GM23338 (cell line): ENCODE measurements at regions not wholly inside any gene's neighbourhood (a gene's known extent, or its start where the extent isn't known, plus 50 kb on each side); places are given as distances from the start of the nearest gene placed in this dataset.

ENCODE experiments used
- CREB1 ChIP-seq: fragments of 250-450 bp; sonication (Bioruptor Pico); IDR thresholded peaks from 2 replicates; pipeline ENCODE4 v1.5.0; 2020; ENCODE audit warnings: low read depth, mild to moderate bottlenecking, moderate library complexity
- EZH2 ChIP-seq: fragments of 200-600 bp; sonication (generic); IDR thresholded peaks from one replicate; pipeline ENCODE4 v1.8.0; 2017; ENCODE audit warnings: antibody characterized with exemption, mild to moderate bottlenecking, low read depth; ENCODE audit not compliant: unreplicated experiment
- EZH2phosphoT487 ChIP-seq: fragments of 200-600 bp; sonication (generic); IDR thresholded peaks from one replicate; pipeline ENCODE4 v1.8.1; 2018; ENCODE audit warnings: antibody characterized with exemption; ENCODE audit not compliant: unreplicated experiment
- JUNB ChIP-seq: IDR thresholded peaks from one replicate; pipeline ENCODE4 v1.6.1; 2016; ENCODE audit warnings: antibody characterized with exemption; ENCODE audit not compliant: unreplicated experiment
- POLR2AphosphoS5 ChIP-seq: IDR thresholded peaks from 2 replicates; pipeline ENCODE4 v1.6.1; 2016; ENCODE audit warnings: antibody characterized with exemption, low read depth
- STAT1 ChIP-seq: IDR thresholded peaks from one replicate; pipeline ENCODE4 v1.6.1; 2016; ENCODE audit warnings: antibody characterized with exemption; ENCODE audit not compliant: unreplicated experiment
- ZNF331 ChIP-seq: fragments of 250-450 bp; sonication (Bioruptor Pico); IDR thresholded peaks from 2 replicates; pipeline ENCODE4 v1.5.0; 2020; ENCODE audit warnings: low read depth, mild to moderate bottlenecking, moderate library complexity
- TF ChIP-seq, protein P1 (sequence below), 2 experiments: fragments of 200-600 bp in 1 of 2; sonication (generic) in 1 of 2; conservative IDR thresholded peaks; 2 replicates each; pipeline versions ENCODE4 v1.5.1 to v1.6.1; 2016 to 2017; ENCODE audit warnings: antibody characterized with exemption in 2 of 2, low read depth in 2 of 2, mild to moderate bottlenecking in 2 of 2, moderate library complexity in 1 of 2
- TF ChIP-seq, protein P2 (sequence below): IDR thresholded peaks from one replicate; pipeline ENCODE4 v1.6.1; 2018; ENCODE audit warnings: antibody characterized with exemption; ENCODE audit not compliant: unreplicated experiment
- TF ChIP-seq, protein P3 (sequence below): IDR thresholded peaks from 2 replicates; pipeline ENCODE4 v1.6.1; 2016; ENCODE audit warnings: antibody characterized with exemption

DNA sequence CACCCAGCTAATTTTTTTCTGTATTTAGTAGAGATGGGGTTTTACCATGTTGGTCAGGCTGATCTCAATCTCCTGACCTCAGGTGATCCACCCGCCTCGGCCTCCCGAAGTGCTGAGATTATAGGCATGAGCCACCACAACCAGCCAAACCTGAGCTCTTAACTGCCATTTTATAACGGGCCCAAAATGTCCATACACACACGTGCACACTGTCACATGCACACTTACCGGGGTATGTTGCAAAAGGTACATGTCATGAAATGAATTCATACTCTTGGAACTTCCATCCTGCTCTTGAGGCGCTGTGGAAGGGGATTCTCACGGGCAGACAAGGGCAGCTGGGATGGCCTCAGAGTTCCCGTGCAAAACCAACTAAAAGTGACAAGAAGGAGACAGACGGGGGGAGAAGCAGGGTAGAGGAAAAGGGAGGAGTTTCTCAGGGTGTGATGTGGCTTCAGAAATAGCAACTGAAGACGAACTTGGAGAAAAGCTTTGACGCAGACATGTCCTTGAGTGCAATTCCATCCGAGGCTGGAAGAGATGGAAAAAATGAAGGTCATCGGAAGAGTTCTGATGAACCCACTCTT lies 110.9 kb downstream of the BDH1 start:
- TF ChIP-seq, protein P1, sequence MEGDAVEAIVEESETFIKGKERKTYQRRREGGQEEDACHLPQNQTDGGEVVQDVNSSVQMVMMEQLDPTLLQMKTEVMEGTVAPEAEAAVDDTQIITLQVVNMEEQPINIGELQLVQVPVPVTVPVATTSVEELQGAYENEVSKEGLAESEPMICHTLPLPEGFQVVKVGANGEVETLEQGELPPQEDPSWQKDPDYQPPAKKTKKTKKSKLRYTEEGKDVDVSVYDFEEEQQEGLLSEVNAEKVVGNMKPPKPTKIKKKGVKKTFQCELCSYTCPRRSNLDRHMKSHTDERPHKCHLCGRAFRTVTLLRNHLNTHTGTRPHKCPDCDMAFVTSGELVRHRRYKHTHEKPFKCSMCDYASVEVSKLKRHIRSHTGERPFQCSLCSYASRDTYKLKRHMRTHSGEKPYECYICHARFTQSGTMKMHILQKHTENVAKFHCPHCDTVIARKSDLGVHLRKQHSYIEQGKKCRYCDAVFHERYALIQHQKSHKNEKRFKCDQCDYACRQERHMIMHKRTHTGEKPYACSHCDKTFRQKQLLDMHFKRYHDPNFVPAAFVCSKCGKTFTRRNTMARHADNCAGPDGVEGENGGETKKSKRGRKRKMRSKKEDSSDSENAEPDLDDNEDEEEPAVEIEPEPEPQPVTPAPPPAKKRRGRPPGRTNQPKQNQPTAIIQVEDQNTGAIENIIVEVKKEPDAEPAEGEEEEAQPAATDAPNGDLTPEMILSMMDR (conservative IDR thresholded peaks at IDR 0.05; ENCODE audit: low read depth in 2 of 2): no peak
- TF ChIP-seq POLR2AphosphoS5: no peak
- TF ChIP-seq EZH2: no peak
- no peak for TF ChIP-seq JUNB
- TF ChIP-seq STAT1: no peak
- no peak for TF ChIP-seq EZH2phosphoT487
- no peak for TF ChIP-seq CREB1 (CRISPR knock-in tag)
- TF ChIP-seq ZNF331: no peak
- TF ChIP-seq, protein P2, sequence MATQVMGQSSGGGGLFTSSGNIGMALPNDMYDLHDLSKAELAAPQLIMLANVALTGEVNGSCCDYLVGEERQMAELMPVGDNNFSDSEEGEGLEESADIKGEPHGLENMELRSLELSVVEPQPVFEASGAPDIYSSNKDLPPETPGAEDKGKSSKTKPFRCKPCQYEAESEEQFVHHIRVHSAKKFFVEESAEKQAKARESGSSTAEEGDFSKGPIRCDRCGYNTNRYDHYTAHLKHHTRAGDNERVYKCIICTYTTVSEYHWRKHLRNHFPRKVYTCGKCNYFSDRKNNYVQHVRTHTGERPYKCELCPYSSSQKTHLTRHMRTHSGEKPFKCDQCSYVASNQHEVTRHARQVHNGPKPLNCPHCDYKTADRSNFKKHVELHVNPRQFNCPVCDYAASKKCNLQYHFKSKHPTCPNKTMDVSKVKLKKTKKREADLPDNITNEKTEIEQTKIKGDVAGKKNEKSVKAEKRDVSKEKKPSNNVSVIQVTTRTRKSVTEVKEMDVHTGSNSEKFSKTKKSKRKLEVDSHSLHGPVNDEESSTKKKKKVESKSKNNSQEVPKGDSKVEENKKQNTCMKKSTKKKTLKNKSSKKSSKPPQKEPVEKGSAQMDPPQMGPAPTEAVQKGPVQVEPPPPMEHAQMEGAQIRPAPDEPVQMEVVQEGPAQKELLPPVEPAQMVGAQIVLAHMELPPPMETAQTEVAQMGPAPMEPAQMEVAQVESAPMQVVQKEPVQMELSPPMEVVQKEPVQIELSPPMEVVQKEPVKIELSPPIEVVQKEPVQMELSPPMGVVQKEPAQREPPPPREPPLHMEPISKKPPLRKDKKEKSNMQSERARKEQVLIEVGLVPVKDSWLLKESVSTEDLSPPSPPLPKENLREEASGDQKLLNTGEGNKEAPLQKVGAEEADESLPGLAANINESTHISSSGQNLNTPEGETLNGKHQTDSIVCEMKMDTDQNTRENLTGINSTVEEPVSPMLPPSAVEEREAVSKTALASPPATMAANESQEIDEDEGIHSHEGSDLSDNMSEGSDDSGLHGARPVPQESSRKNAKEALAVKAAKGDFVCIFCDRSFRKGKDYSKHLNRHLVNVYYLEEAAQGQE: no peak
- TF ChIP-seq, protein P3, sequence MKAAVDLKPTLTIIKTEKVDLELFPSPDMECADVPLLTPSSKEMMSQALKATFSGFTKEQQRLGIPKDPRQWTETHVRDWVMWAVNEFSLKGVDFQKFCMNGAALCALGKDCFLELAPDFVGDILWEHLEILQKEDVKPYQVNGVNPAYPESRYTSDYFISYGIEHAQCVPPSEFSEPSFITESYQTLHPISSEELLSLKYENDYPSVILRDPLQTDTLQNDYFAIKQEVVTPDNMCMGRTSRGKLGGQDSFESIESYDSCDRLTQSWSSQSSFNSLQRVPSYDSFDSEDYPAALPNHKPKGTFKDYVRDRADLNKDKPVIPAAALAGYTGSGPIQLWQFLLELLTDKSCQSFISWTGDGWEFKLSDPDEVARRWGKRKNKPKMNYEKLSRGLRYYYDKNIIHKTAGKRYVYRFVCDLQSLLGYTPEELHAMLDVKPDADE: no peak
